Daoy (cell line): ENCODE measurements at regions not wholly inside any gene's neighbourhood (a gene's known extent, or its start where the extent isn't known, plus 50 kb on each side); places are given as distances from the start of the nearest gene placed in this dataset.
A peak's percentile ranks its signal among the peaks of the same experiment; 100 is the strongest.
"Not testable (repeated sequence)": the region's sequence is repeated elsewhere in the genome, so short reads cannot be mapped to it uniquely, and the experiment has no call there.

Experiments
- DNase-seq: peaks from one replicate; pipeline ENCODE4 v3.0.0-alpha.2; 2015; ENCODE audit warnings: low read depth

GRCh38 chr11:14573539-14574057, 53.4 kb upstream of the PSMA1 start:
- not testable (repeated sequence) for DNase-seq

DNA sequence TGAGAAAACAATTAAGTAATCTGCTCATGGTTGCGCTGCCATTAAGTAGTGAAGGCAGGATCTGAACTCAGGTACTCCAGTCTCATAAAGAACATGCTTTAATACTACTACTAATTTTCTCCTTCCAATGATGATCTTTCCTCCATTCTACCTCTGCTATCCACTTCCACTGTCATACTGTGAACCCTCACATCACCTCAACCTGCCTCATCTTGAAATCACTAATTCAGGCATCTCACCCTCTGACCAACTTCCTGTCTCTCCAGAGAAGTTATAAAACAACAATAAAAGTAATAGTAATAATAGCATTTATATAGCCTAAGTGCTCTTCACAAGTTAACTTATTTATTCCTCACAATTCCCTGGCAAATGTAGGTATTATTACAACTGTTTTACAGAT, 57.1 kb upstream of the PSMA1 start:
- no peak for DNase-seq

DNA sequence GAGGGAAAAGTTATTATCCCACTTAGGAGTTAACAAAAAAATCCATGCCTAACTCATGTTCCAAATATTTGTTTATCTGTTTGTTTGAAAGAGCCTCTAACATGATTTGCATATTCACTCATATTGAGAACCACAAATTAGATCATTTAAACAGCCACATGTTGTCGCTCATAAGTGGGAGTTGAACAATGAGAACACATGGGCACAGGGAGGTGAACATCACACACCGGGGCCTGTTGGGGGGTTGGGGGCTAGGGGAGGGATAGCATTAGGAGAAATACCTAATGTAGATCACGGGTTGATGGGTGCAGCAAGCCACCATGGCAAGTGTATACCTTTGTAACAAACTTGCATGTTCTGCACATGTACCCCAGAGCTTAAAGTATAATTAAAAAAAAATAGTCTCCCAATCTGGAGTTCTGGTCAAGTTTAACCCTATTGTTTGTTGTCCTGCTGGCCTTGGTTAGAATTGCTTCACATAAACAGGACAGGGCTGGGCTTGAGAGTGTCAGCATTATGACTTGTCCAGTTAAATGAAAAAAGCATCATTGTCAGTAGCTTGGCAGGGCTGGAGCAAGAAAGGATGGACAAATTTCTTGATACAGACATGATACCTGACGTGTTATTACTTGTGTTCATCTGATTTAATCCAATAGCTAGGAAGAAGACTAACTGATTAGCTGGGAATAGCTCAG, 57.8 kb upstream of the PSMA1 start:
- no peak for DNase-seq

- peak; percentile 24 for DNase-seq
These were observed 58.4 kb upstream of the PSMA1 start for GRCh38 chr11:14578541-14578956.

GRCh38 chr11:14579646-14580045, 59.5 kb upstream of the PSMA1 start:
- DNase-seq, result no peak

DNA sequence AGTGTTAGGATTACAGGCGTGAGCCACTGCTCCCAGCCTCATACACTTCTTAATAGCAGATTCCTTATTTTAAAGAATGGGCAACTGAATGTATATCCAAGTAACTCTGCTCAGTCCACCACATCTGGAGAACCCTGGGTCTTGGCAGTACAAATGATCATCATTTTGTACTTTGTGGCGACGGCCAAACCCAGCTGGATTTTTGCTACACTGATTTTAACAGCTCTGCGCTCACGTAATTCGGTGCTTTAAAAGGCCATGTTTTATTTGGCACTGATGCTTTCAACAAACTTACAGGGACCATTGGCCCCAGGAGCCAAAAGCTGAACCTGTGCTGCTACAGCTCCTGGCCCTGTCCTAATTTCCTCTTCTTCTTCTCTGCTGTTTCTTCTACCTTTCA, 60.8 kb upstream of the PDE3B start:
- no peak for DNase-seq

DNA sequence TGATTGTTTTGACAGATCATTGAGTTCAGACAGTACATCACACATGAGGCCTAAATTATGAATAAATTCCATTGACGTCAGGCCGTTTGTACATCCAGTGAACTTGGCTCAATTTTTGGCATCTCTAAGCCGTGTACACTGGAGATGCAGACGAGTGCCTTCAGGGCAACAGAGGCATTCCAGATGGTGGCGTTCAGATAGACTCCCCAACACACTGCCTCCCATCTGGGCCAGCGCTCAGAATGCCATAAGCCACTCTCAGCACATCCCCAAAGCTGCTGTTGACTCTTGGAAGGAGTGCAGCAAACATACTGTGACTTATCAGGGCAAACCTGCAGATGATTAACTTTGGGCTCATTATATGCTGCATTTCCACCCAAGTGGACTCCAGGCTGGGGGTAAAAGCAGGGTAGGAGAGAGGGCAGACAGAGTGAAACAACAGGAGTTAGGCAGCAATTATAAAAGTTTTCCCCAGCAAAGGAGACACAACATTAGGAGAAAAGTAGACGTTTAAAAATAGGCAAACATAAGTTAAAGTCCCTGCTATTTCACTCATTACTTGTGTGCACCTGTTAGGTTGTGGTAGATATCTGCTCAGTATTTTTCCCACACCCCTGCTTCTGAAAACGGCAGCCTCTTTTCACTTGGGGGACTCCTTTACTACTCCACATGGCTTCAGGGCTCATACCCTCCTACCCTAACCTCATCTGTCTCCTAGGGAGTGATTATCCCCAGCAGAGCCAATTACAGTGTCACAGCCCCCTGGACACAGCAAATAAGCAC, 60.2 kb upstream of the PDE3B start:
- no peak for DNase-seq

- DNase-seq, result no peak
These were observed 59.6 kb upstream of the PDE3B start for GRCh38 chr11:14584035-14584363.

- DNase-seq, result no peak
These were observed 59.0 kb upstream of the PDE3B start for GRCh38 chr11:14584595-14584994.

- no peak for DNase-seq
These were observed 58.2 kb upstream of the PDE3B start for GRCh38 chr11:14585438-14585837.

DNA sequence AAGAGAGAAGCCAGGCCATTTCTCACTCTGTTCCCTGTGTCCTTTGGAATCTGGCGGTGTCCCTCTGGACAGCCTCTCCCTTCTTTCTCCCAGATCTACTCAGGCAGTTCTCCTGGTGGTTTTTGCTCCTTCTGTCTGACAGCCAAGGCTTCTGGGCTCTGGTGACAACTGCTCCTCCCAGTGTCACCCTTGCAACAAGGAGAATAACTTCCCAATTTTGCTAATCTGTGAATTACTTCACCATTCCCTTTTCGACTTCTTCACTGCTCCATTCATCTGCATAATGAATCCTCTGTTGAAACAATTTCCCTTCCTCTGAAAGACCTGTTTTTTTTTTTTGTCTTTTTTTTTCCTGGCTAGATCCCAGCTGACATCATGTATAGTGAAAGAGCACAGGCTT, 56.3 kb upstream of the PDE3B start:
- no peak for DNase-seq

- no peak for DNase-seq
These were observed 54.9 kb upstream of the PDE3B start for GRCh38 chr11:14588681-14589080.

GRCh38 chr11:14589421-14589820, 54.2 kb upstream of the PDE3B start:
- DNase-seq, result no peak

DNA sequence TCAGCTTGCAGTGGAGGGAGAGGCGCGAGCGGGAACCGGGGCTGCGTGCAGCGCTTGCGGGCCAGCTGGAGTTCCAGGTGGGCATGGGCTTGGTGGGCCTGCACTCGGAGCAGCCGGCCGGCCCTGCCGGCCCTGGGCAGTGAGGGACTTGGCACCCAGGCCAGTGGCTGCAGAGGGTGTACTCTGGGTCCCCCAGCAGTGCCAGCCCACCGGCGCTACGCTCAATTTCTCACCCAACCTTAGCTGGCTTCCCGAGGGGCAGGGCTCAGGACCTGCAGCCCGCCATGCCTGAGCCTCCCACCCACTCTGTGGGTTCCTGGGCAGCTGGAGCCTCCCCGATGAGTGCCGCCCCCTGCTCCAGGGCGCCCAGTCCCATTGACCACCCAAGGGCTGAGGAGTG, 52.6 kb upstream of the PDE3B start:
- DNase-seq, result not testable (repeated sequence)

DNA sequence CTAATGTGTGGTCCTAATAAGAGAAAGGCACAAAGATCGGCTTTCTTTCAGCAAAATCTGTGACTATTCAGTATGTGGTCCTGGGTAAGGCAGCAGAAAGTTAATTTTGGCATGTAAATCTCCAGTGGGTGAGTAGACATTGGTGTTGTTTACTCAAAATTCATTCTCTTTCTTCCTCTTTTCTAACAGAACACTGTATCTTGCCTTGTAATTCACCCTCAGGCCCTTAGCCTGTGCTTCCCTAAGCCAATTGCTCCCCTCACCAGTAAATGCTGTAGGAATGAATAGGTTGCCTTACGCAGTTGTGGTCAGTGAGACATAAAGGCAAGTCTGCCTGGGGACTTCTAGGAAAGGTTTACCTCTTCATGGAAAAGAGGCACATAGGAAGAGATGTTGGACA, 49.9 kb upstream of the PDE3B start:
- no peak for DNase-seq
